ENCODE measurements at regions not wholly inside any gene's neighbourhood (a gene's known extent, or its start where the extent isn't known, plus 50 kb on each side); places are given as distances from the start of the nearest gene placed in this dataset.

DNA sequence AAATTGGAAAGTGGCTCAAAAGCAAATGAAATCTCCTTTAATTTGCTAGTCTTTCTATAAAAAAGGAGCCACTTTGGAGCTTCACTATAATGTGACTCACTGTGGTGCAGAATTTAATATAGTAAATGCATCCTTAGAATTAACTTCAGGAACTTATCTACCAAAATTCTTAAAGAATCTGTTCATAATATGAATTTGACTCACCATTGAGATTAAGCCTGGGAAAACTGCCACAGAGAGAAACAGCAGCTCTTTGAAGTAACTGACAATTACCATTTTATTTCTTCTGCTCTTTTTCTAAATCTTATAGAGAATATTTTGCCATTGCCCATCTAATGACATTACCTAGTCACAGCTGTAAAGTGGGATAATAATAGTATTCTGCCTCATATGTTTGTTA lies 211.9 kb upstream of the CDH6 start:
- TF ChIP-seq CTCF (IDR thresholded peaks at IDR 0.05) (no peak), EZH2 (IDR thresholded peaks at IDR 0.05) (no peak), EZH2phosphoT487 (IDR thresholded peaks at IDR 0.05) (no peak)
